Astrocyte (in vitro differentiated cells and primary cell): ENCODE measurements at regions not wholly inside any gene's neighbourhood (a gene's known extent, or its start where the extent isn't known, plus 50 kb on each side); places are given as distances from the start of the nearest gene placed in this dataset.

Source experiments
- EZH2 ChIP-seq: IDR thresholded peaks from 2 replicates; pipeline ENCODE4 v1.6.1; 2012; ENCODE audit warnings: mild to moderate bottlenecking, low read length, inconsistent platforms; ENCODE audit not compliant: insufficient read depth
- TF ChIP-seq, protein P1 (sequence below): IDR thresholded peaks from 2 replicates; pipeline ENCODE4 v1.5.1; 2011; ENCODE audit warnings: low read depth, mild to moderate bottlenecking, inconsistent platforms, low read length, moderate library complexity; ENCODE audit not compliant: insufficient read depth

DNA sequence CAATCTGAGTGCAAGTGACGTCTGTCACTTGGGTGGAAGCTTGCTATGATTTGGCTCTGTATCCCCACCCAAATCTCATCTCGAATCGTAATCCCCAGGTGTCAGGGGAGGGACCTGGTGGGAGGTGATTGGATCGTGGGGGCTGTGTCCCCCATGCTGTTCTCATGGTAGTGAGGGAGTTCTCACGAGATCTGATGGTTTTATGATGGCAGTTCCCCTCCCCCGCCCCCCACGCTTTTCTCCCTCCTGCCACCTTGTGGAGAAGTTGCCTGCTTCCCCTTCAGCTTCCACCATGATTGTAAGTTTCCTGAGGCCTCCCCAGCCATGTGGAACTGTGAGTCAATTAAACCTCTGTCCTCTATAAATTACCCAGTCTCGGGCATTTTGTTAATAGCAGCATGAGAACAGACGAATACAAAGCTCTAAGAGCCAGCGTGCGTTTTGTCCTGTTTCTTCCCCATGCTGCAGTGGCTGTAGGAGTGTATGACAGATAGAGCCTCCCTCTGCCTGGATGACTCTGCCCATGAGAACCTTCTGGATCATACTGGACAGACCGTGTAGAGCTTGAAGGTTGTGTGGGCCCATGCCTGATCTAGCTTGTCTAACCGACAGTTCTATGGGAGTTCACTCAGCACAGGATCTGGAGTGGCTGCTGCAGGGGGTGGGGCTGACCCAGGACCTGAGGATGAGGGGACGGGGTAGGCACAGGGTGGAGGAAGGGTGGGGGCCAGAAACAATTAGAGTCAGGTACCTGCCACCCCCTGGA lies 139.7 kb upstream of the ERRFI1 start:
- TF ChIP-seq, protein P1, sequence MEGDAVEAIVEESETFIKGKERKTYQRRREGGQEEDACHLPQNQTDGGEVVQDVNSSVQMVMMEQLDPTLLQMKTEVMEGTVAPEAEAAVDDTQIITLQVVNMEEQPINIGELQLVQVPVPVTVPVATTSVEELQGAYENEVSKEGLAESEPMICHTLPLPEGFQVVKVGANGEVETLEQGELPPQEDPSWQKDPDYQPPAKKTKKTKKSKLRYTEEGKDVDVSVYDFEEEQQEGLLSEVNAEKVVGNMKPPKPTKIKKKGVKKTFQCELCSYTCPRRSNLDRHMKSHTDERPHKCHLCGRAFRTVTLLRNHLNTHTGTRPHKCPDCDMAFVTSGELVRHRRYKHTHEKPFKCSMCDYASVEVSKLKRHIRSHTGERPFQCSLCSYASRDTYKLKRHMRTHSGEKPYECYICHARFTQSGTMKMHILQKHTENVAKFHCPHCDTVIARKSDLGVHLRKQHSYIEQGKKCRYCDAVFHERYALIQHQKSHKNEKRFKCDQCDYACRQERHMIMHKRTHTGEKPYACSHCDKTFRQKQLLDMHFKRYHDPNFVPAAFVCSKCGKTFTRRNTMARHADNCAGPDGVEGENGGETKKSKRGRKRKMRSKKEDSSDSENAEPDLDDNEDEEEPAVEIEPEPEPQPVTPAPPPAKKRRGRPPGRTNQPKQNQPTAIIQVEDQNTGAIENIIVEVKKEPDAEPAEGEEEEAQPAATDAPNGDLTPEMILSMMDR = no peak
- no peak for TF ChIP-seq EZH2
